ENCODE measurements at regions not wholly inside any gene's neighbourhood (a gene's known extent, or its start where the extent isn't known, plus 50 kb on each side); places are given as distances from the start of the nearest gene placed in this dataset.

DNA sequence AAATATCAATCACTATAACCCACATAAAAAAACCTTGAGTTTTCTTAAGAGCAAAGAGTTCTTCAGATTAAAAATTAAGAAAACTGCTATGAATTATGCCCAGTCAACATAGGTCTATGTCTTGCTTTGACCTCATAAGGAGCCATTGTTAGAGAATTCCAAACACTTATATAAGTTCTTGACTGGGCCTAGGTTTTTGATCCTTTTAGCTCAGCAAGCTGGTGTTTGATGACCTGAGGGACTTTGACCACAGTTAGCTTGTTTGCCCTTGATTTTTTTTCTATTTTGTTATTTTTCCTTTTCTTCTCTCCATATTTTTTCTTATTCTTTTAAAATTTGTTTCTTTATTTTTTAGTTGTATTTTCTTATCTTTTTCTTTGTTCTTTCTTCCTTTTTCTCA lies 122.3 kb downstream of the RHOU start (continued):
- TF ChIP-seq NR2F1 (CRISPR knock-in tag; IDR thresholded peaks at IDR 0.05) (peak in 1 of 2 experiments; percentile 12; a peak in 1 of 4 replicates), TEF (CRISPR knock-in tag; IDR thresholded peaks at IDR 0.05) (peak; percentile 66; the same call in 1 of the 2 replicates), SRSF1 (optimal IDR thresholded peaks at IDR 0.05; ENCODE audit: low read depth, low read length) (no peak), SOX6 (IDR thresholded peaks at IDR 0.05) (no peak), SOX6 (CRISPR knock-in tag; IDR thresholded peaks at IDR 0.05) (peak; percentile 47; the same call in 1 of the 2 replicates), CBX5 (CRISPR knock-in tag; IDR thresholded peaks at IDR 0.05; ENCODE audit: borderline replicate concordance) (no peak), PPARG (CRISPR knock-in tag; conservative IDR thresholded peaks at IDR 0.05) (no peak), ZNF160 (CRISPR knock-in tag; IDR thresholded peaks at IDR 0.05) (no peak), NONO (IDR thresholded peaks at IDR 0.05) (no peak), NONO (CRISPR knock-in tag; conservative IDR thresholded peaks at IDR 0.05) (no peak), MED1 (CRISPR knock-in tag; IDR thresholded peaks at IDR 0.05) (0 out of 2 replicates have a peak, but pooled peaks have one; percentile 21), TMF1 (CRISPR knock-in tag; IDR thresholded peaks at IDR 0.05; ENCODE audit: low read depth) (no peak), HNF4A (CRISPR knock-in tag; IDR thresholded peaks at IDR 0.05) (peak; percentile 55), FOXC1 (CRISPR knock-in tag; IDR thresholded peaks at IDR 0.05; ENCODE audit: borderline replicate concordance) (no peak), MLXIP (CRISPR knock-in tag; IDR thresholded peaks at IDR 0.05; ENCODE audit: borderline replicate concordance) (no peak), TCF7 (IDR thresholded peaks at IDR 0.05; ENCODE audit: low read depth) (peak; percentile 43; the same call in 1 of the 2 replicates), SOX13 (IDR thresholded peaks at IDR 0.05) (no peak), SOX13 (CRISPR knock-in tag; conservative IDR thresholded peaks at IDR 0.05 in 1 of 2, IDR thresholded peaks at IDR 0.05 in 1 of 2) (peak in 1 of 2 experiments; percentile 66; a peak in 1 of 4 replicates), ZNF782 (CRISPR knock-in tag; IDR thresholded peaks at IDR 0.05; ENCODE audit: borderline replicate concordance) (no peak), EP300 (IDR thresholded peaks at IDR 0.05; ENCODE audit: low read depth in 2 of 2, low read length in 2 of 2) (peak in 1 of 2 experiments; percentile 39; a peak in 1 of 4 replicates), EP300 (CRISPR knock-in tag; IDR thresholded peaks at IDR 0.05; ENCODE audit: borderline replicate concordance) (no peak), SAP130 (CRISPR knock-in tag; IDR thresholded peaks at IDR 0.05; ENCODE audit: low read depth) (peak; percentile 25; the same call in 1 of the 2 replicates)
- TF ChIP-seq, protein P1, sequence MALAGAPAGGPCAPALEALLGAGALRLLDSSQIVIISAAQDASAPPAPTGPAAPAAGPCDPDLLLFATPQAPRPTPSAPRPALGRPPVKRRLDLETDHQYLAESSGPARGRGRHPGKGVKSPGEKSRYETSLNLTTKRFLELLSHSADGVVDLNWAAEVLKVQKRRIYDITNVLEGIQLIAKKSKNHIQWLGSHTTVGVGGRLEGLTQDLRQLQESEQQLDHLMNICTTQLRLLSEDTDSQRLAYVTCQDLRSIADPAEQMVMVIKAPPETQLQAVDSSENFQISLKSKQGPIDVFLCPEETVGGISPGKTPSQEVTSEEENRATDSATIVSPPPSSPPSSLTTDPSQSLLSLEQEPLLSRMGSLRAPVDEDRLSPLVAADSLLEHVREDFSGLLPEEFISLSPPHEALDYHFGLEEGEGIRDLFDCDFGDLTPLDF (CRISPR knock-in tag; IDR thresholded peaks at IDR 0.05) = no peak
- TF ChIP-seq, protein P2, sequence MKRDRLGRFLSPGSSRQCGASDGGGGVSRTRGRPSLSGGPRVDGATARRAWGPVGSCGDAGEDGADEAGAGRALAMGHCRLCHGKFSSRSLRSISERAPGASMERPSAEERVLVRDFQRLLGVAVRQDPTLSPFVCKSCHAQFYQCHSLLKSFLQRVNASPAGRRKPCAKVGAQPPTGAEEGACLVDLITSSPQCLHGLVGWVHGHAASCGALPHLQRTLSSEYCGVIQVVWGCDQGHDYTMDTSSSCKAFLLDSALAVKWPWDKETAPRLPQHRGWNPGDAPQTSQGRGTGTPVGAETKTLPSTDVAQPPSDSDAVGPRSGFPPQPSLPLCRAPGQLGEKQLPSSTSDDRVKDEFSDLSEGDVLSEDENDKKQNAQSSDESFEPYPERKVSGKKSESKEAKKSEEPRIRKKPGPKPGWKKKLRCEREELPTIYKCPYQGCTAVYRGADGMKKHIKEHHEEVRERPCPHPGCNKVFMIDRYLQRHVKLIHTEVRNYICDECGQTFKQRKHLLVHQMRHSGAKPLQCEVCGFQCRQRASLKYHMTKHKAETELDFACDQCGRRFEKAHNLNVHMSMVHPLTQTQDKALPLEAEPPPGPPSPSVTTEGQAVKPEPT (CRISPR knock-in tag; IDR thresholded peaks at IDR 0.05; ENCODE audit: low read depth) = no peak
- TF ChIP-seq, protein P3, sequence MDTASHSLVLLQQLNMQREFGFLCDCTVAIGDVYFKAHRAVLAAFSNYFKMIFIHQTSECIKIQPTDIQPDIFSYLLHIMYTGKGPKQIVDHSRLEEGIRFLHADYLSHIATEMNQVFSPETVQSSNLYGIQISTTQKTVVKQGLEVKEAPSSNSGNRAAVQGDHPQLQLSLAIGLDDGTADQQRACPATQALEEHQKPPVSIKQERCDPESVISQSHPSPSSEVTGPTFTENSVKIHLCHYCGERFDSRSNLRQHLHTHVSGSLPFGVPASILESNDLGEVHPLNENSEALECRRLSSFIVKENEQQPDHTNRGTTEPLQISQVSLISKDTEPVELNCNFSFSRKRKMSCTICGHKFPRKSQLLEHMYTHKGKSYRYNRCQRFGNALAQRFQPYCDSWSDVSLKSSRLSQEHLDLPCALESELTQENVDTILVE (CRISPR knock-in tag; IDR thresholded peaks at IDR 0.05) = no peak

All from HepG2 (cell line).